K562 (cell line): ENCODE measurements at regions not wholly inside any gene's neighbourhood (a gene's known extent, or its start where the extent isn't known, plus 50 kb on each side); places are given as distances from the start of the nearest gene placed in this dataset.

Experiments used
- ATAC-seq: fragments of 200-7000 bp; cut with Tn5 transposase; 3 replicates; pipeline ENCODE4 v1.9.1; 2020; ENCODE audit warnings: moderate library complexity
- BruUV-seq: library from RNA; stranded (reverse); fragments of 400-500 nt; replicated peaks from 2 replicates; lab custom pipeline; 2021; lab: Mats Ljungman, UMichigan
- CTCF ChIA-PET: fragments of 300-600 bp; formaldehyde crosslinking; extraction: SDS; loops from one replicate; lab custom pipeline; 2021; ENCODE audit warnings: low intra/inter-chr PET ratio; lab: Yijun Ruan, JAX
- POLR2A ChIA-PET: fragments of 300-600, 350-650 bp; sonication (Branson Sonifier 250); formaldehyde crosslinking; extraction: SDS; loops from one replicate; lab custom pipeline; 2021; ENCODE audit warnings: antibody characterized with exemption, inconsistent platforms; lab: Yijun Ruan, JAX
- DNase-seq, 4 experiments: peaks; one replicate each; pipeline versions ENCODE4 v3.0.0 to v3.0.0-alpha.2; 2011 to 2018; ENCODE audit warnings: low spot score in 3 of 4, mixed read lengths in 3 of 4; ENCODE audit errors: extremely low read depth in 1 of 4
- FAIRE-seq: peaks from 2 replicates; lab custom pipeline; 2011; peaks lifted over from hg19 to GRCh38; lab: Jason Lieb, UNC
- H2AFZ ChIP-seq: 2 replicates; pipeline ENCODE4 v1.6.0; 2011; ENCODE audit warnings: low read depth, low read length, control low read depth, inconsistent platforms
- H3K27ac ChIP-seq: fragments of 200-600 bp; 3 replicates; pipeline ENCODE4 v1.8.0; 2011; ENCODE audit warnings: low read depth, mild to moderate bottlenecking, control low read depth, inconsistent platforms, low read length, moderate library complexity, mixed read lengths; ENCODE audit errors: extremely low read depth
- H3K27me3 ChIP-seq, 2 experiments: fragments of 300-600 bp in 1 of 2; 2 replicates in 1 of 2; 3 replicates in 1 of 2; pipeline versions ENCODE4 v1.6.0 to v1.8.0; 2011; ENCODE audit warnings: inconsistent platforms in 2 of 2, low read length in 2 of 2, mild to moderate bottlenecking in 1 of 2, mixed read lengths in 1 of 2, moderate library complexity in 1 of 2; ENCODE audit not compliant: control insufficient read depth in 2 of 2, insufficient read depth in 2 of 2
- H3K36me3 ChIP-seq: fragments of 300-600 bp; 3 replicates; pipeline ENCODE4 v1.8.0; 2011; ENCODE audit warnings: mild to moderate bottlenecking, low read length, inconsistent platforms; ENCODE audit not compliant: control insufficient read depth, insufficient read depth
- H3K4me1 ChIP-seq, 2 experiments: fragments of 200-600 bp in 1 of 2; replicated peaks in 1 of 2; 2 replicates in 1 of 2; 3 replicates in 1 of 2; pipeline versions ENCODE4 v1.5.1 to v1.8.0; 2011; ENCODE audit warnings: inconsistent platforms in 2 of 2, low read length in 2 of 2, mild to moderate bottlenecking in 1 of 2, mixed read lengths in 1 of 2, moderate library complexity in 1 of 2; ENCODE audit not compliant: control insufficient read depth in 2 of 2, insufficient read depth in 2 of 2
- H3K4me2 ChIP-seq: 2 replicates; pipeline ENCODE4 v1.6.1; 2011; ENCODE audit warnings: low read length, control low read depth, inconsistent platforms, mixed read lengths; ENCODE audit not compliant: insufficient read depth
- H3K4me3 ChIP-seq: fragments of 200-600 bp; sonication (generic), shearing (Covaris generic); 2 replicates; pipeline ENCODE4 v1.5.1; 2016; ENCODE audit warnings: control low read depth, inconsistent platforms
- H3K79me2 ChIP-seq: fragments of 200-600 bp; 3 replicates; pipeline ENCODE4 v1.8.0; 2011; ENCODE audit warnings: low read length, inconsistent platforms; ENCODE audit not compliant: control insufficient read depth, insufficient read depth
- H3K9ac ChIP-seq, 2 experiments: 2 replicates each; pipeline versions ENCODE4 v1.6.0 to v1.6.1; 2011; ENCODE audit warnings: low read depth in 2 of 2, low read length in 2 of 2, control low read depth in 1 of 2, inconsistent platforms in 1 of 2, mild to moderate bottlenecking in 1 of 2, mixed read lengths in 1 of 2; ENCODE audit not compliant: insufficient read depth in 1 of 2
- H3K9me1 ChIP-seq: one replicate; pipeline ENCODE4 v1.6.0; 2011; ENCODE audit warnings: inconsistent platforms, mild to moderate bottlenecking, low read length, moderate library complexity; ENCODE audit not compliant: control insufficient read depth, insufficient read depth
- H3K9me3 ChIP-seq: replicated peaks from 2 replicates; pipeline ENCODE4 v1.5.1; 2011; ENCODE audit warnings: low read depth, low read length, inconsistent platforms; ENCODE audit not compliant: control insufficient read depth, insufficient read depth
- H4K20me1 ChIP-seq: replicated peaks from 2 replicates; pipeline ENCODE4 v1.6.1; 2011; ENCODE audit warnings: low read length, inconsistent platforms, mixed read lengths; ENCODE audit not compliant: control insufficient read depth, insufficient read depth
- ARID1B ChIP-seq: fragments of 450-650 bp; IDR thresholded peaks from 2 replicates; pipeline ENCODE4 v1.6.1; 2016; ENCODE audit warnings: antibody characterized with exemption, mild to moderate bottlenecking, inconsistent platforms
- ETS2 ChIP-seq: IDR thresholded peaks from 2 replicates; pipeline ENCODE4 v1.6.1; 2016; ENCODE audit warnings: borderline replicate concordance, missing genetic modification characterization, mild to moderate bottlenecking, moderate library complexity, missing compliant biosample characterization; ENCODE audit not compliant: poor library complexity, severe bottlenecking
- MCM5 ChIP-seq: fragments of 450-650 bp; IDR thresholded peaks from 2 replicates; pipeline ENCODE4 v1.6.1; 2016; ENCODE audit warnings: low read depth
- NR2C1 ChIP-seq, 2 experiments: fragments of 450-650 bp; IDR thresholded peaks; 2 replicates each; pipeline ENCODE4 v1.6.1; 2017; ENCODE audit warnings: mild to moderate bottlenecking in 2 of 2, antibody characterized with exemption in 1 of 2, inconsistent platforms in 1 of 2, missing compliant biosample characterization in 1 of 2, missing genetic modification characterization in 1 of 2
- PHF20 ChIP-seq: fragments of 450-650 bp; IDR thresholded peaks from 2 replicates; pipeline ENCODE4 v1.6.1; 2018; ENCODE audit not compliant: partially characterized antibody
- SMARCE1 ChIP-seq: fragments of 450-650 bp; IDR thresholded peaks from 2 replicates; pipeline ENCODE4 v1.7.1; 2016; ENCODE audit warnings: mild to moderate bottlenecking
- SREBF2 ChIP-seq: sonication (generic); formaldehyde crosslinking; IDR thresholded peaks from 2 replicates; pipeline ENCODE4 v1.4.0; 2020; ENCODE audit warnings: mild to moderate bottlenecking, missing genetic modification reagents
- ZKSCAN1 ChIP-seq: fragments of 150-350 bp; IDR thresholded peaks from 2 replicates; pipeline ENCODE4 v1.6.1; 2016; ENCODE audit warnings: low read depth, low read length
- WGBS: fragments of 100-300 bp; shearing (Covaris generic); methylation state at CpG from one replicate; pipeline ENCODE4 v1.1.6; 2016; ENCODE audit warnings: low coverage, mixed read lengths; ENCODE audit not compliant: insufficient coverage; ENCODE audit errors: missing lambda C conversion rate; 5-methylcytosine and 5-hydroxymethylcytosine counted together
- in situ Hi-C: fragments of 300-500 bp; cut with MboI; formaldehyde crosslinking; loops from 4 replicates; pipeline ENCODE4 v1.15.0; 2018; ENCODE audit warnings: inconsistent platforms, mixed read lengths
- intact Hi-C: fragments of 100-400 bp; cut with micrococcal nuclease; formaldehyde crosslinking; loops from 2 replicates; pipeline ENCODE4 v1.14.2; 2022
- TF ChIP-seq, protein P1 (sequence below): fragments of 250-450 bp; sonication (Bioruptor Pico); IDR thresholded peaks from 2 replicates; pipeline ENCODE4 v1.8.0; 2022; ENCODE audit warnings: moderate library complexity, mild to moderate bottlenecking, inconsistent platforms
- TF ChIP-seq, protein P2 (sequence below): sonication (generic); formaldehyde crosslinking; IDR thresholded peaks from 2 replicates; pipeline ENCODE4 v1.9.0; 2022; ENCODE audit warnings: mild to moderate bottlenecking, missing genetic modification reagents
- TF ChIP-seq, protein P3 (sequence below): fragments of 450-650 bp; IDR thresholded peaks from 2 replicates; pipeline ENCODE4 v1.6.1; 2016

DNA sequence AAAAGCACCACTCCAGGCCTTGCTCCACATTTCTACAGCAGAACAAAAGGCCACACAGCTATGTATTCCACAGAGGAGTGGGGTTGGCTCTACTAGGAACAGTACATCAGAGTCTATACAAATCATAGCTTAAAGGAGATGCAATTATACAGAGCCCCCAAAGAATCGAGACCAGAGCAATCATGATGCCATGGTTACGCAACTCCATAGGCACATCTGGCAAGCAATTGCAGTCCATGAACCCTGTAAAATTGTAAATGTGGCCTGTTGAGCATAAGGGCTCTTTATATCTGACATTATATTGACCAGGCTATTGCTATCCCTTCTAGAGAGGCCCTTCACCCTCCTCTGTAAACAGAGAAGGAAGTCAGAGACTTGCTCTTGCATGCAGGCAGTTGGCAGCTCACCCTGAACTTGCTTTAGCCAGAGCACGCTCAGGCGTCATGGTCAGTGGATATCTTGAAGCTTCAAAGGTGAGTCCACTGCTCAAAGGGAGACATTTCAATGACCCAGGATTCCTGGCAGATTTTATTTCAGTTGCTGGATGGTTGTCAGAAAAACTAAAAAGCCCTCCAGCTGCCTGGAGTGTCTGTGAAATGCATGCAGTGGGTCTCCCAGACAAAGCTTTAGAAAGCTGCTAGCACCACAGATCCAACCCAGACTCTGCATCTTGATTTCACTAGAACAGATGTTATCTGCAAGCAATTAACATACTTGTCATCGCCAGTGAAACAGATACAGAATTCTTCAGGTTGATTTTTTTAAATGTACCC lies 357.2 kb downstream of the CENPW start:
- Histone ChIP-seq H3K79me2 (no peaks in the 10 kb centered on the region), H3K4me1 (no peaks in the 10 kb centered on the region), H3K27me3 (no peaks in the 10 kb centered on the region), H3K9me1 (no peaks in the 10 kb centered on the region), H3K27ac (no peak overlapping the region), H3K36me3 (no peaks in the 10 kb centered on the region), H3K9ac (no peak overlapping the region), H3K4me2 (no peak overlapping the region), H4K20me1 (no peaks in the 10 kb centered on the region), H3K4me3 (no peak overlapping the region), H2AFZ (no peak overlapping the region), H3K9me3 (no peaks in the 10 kb centered on the region)
- 0% methylated on average over 5 of the region's 5 CpGs for WGBS
- intact Hi-C loops (no loop called here), in situ Hi-C loops (no loop called here)
- ChIA-PET CTCF (no interaction called here), POLR2A (no interaction called here)
- ATAC-seq = no peak
- no peak for DNase-seq
- FAIRE-seq = no peak
- TF ChIP-seq SMARCE1 = no peak
- TF ChIP-seq ETS2 = no peak
- no TSS peak for BruUV-seq

DNA sequence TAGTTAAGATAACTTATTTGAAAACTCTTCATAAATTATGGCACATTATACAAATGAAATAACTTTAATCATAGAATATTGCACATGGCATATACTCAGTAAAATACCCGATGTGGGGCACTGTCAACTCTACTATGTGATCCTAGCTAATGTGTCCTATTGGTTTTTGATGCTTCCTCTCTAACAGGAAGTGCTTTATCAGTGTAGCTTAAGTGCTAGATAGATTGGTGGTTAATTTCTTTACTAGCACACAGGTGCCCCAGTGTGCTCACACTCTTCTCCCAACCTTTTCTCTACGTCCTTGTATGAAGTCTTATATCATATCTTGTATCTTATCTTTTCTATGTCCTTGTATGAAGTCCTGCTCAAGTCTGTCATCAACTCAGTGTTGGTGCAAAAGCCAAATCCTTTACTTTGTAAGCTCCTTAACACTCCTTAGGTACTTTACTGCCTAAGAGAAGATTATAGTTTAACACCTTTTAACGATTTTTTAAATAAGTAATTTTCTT lies 358.9 kb downstream of the CENPW start:
- H3K9me3 ChIP-seq = no peaks in the 10 kb centered on the region
- H4K20me1 ChIP-seq = no peaks in the 10 kb centered on the region
- H3K4me3 ChIP-seq = no peak overlapping the region
- no peaks in the 10 kb centered on the region for H3K36me3 ChIP-seq
- intact Hi-C loops (no loop called here), in situ Hi-C loops (no loop called here)
- H2AFZ ChIP-seq = no peak overlapping the region
- no peak overlapping the region for H3K27ac ChIP-seq
- no peak overlapping the region for H3K4me2 ChIP-seq
- ChIA-PET POLR2A (no interaction called here), CTCF (no interaction called here)
- no peaks in the 10 kb centered on the region for H3K79me2 ChIP-seq
- WGBS = 5% methylated on average over 3 of the region's 3 CpGs
- no peak for FAIRE-seq
- no peak overlapping the region for H3K9ac ChIP-seq
- H3K27me3 ChIP-seq = no peaks in the 10 kb centered on the region
- DNase-seq = no peak
- no peak for ATAC-seq
- no peaks in the 10 kb centered on the region for H3K4me1 ChIP-seq
- no TSS peak for BruUV-seq
- H3K9me1 ChIP-seq = no peaks in the 10 kb centered on the region
- TF ChIP-seq SREBF2 (CRISPR knock-in tag) (no peak), ARID1B (no peak), PHF20 (no peak), ZKSCAN1 (no peak), MCM5 (no peak), NR2C1 (IDR thresholded peaks at IDR 0.05) (no peak), NR2C1 (tag; IDR thresholded peaks at IDR 0.05) (no peak)
- TF ChIP-seq, protein P1, sequence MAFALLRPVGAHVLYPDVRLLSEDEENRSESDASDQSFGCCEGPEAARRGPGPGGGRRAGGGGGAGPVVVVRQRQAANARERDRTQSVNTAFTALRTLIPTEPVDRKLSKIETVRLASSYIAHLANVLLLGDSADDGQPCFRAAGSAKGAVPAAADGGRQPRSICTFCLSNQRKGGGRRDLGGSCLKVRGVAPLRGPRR (CRISPR knock-in tag) = no peak
- TF ChIP-seq, protein P2, sequence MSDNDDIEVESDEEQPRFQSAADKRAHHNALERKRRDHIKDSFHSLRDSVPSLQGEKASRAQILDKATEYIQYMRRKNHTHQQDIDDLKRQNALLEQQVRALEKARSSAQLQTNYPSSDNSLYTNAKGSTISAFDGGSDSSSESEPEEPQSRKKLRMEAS (CRISPR knock-in tag) = no peak
- TF ChIP-seq, protein P3, sequence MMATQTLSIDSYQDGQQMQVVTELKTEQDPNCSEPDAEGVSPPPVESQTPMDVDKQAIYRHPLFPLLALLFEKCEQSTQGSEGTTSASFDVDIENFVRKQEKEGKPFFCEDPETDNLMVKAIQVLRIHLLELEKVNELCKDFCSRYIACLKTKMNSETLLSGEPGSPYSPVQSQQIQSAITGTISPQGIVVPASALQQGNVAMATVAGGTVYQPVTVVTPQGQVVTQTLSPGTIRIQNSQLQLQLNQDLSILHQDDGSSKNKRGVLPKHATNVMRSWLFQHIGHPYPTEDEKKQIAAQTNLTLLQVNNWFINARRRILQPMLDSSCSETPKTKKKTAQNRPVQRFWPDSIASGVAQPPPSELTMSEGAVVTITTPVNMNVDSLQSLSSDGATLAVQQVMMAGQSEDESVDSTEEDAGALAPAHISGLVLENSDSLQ = no peak
